ENCODE measurements at regions not wholly inside any gene's neighbourhood (a gene's known extent, or its start where the extent isn't known, plus 50 kb on each side); places are given as distances from the start of the nearest gene placed in this dataset.

DNA sequence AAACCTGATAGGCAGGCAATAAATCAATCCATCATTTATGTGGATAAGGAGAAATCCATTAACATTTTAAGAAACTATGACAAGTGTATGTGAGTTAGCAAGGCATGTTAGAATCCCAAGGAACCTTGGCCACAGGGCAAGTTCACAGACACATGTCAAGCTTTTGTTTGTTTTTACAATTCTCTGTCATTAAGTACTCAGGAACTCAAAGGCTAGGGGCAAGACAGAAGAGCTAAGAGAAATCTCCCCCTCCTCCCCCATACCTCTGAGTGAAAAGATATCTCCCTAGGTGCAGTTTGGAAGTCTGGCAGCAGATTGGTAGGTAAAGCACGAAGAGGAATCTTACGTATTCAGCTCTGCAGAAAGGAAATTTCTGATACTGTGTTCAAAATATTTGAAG is 348.1 kb downstream of the IRS1 start:
- no peak overlapping the region for H3K27ac ChIP-seq
- no peak overlapping the region for H3K4me2 ChIP-seq (ENCODE audit: low read length)
- TF ChIP-seq, protein P1, sequence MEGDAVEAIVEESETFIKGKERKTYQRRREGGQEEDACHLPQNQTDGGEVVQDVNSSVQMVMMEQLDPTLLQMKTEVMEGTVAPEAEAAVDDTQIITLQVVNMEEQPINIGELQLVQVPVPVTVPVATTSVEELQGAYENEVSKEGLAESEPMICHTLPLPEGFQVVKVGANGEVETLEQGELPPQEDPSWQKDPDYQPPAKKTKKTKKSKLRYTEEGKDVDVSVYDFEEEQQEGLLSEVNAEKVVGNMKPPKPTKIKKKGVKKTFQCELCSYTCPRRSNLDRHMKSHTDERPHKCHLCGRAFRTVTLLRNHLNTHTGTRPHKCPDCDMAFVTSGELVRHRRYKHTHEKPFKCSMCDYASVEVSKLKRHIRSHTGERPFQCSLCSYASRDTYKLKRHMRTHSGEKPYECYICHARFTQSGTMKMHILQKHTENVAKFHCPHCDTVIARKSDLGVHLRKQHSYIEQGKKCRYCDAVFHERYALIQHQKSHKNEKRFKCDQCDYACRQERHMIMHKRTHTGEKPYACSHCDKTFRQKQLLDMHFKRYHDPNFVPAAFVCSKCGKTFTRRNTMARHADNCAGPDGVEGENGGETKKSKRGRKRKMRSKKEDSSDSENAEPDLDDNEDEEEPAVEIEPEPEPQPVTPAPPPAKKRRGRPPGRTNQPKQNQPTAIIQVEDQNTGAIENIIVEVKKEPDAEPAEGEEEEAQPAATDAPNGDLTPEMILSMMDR (IDR thresholded peaks at IDR 0.05): no peak
- H3K9ac ChIP-seq: no peak overlapping the region
- H3K79me2 ChIP-seq: no peaks in the 10 kb centered on the region
- no peaks in the 10 kb centered on the region for H3K36me3 ChIP-seq (ENCODE audit: control insufficient read depth, insufficient read depth, low read length)
- H3K27me3 ChIP-seq (ENCODE audit: control insufficient read depth, insufficient read depth, low read length): no peaks in the 10 kb centered on the region
- no peaks in the 10 kb centered on the region for H3K4me1 ChIP-seq
- no peak overlapping the region for H2AFZ ChIP-seq
- H3K9me3 ChIP-seq (ENCODE audit: control insufficient read depth, low read length): no peaks in the 10 kb centered on the region
- H3K4me3 ChIP-seq (ENCODE audit: low read depth, low read length): no peak overlapping the region

DNA sequence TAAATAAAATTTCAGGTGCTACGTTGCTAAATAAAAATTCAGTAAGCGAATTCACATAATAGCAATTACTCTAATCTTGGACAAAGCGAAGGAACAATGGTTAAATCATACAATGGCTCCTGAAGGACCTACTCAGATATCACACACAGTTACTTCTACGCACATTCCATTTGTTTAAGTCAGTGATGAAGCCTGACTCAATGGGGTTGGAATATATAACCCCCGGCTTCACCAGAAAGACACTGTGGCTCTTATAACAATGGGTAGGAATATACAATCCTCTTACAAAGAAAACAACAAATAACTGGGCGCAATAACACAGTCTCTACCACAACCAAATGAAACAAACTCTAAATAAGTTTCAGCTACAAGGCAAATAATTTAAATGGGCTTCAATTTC is 349.5 kb downstream of the IRS1 start:
- Histone ChIP-seq H3K36me3 (ENCODE audit: control insufficient read depth, insufficient read depth, low read length) (no peaks in the 10 kb centered on the region), H3K27ac (no peak overlapping the region), H3K4me3 (ENCODE audit: low read depth, low read length) (no peak overlapping the region), H3K4me1 (no peaks in the 10 kb centered on the region), H3K79me2 (no peaks in the 10 kb centered on the region), H3K4me2 (ENCODE audit: low read length) (no peak overlapping the region), H3K9ac (no peak overlapping the region), H2AFZ (no peak overlapping the region), H3K27me3 (ENCODE audit: control insufficient read depth, insufficient read depth, low read length) (no peaks in the 10 kb centered on the region), H3K9me3 (ENCODE audit: control insufficient read depth, low read length) (no peaks in the 10 kb centered on the region)
- TF ChIP-seq, protein P1 (IDR thresholded peaks at IDR 0.05): no peak

DNA sequence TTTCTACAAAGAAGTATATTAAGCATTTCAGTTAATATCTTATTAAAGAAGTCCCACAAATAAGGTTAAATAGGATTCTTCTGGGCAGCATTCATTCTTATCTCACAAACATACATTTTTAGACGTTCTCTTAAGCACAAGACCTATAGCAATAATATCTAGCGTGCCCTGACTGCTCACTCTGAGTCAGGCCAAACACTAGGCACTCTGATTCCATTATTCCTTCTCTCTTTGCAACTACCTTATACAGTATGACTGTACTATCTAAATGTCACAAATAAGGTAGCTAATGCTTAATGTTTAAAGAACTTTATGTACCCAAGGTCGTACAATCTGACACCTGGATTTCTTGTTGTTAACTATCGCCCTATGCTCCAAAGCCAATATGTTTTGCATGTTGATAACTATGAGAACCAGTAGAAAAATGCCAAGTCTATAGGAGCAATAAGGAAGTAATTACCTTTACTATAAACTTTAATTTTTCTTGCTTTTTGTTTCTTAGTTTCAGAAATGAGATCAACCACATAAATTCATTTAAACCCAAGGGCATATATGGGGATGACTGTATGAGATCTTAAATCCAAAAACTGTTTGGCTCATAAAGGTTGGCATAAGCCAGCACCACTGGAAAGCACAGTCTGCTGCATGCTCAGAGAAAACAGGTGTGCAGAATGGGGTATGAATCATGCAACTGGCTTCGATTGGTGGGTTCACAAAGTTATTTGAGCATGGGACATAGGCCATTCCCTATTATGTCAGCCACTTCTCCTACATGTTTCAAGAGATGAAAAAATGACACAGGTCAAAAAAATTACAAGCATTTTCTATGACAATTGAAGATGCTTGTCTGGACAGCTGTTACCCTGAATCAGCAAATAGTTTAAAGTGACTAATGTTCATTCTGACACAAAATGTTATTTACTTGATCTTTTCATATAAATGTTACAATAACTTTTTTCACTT is 352.0 kb downstream of the IRS1 start:
- Histone ChIP-seq H3K9ac (no peak overlapping the region), H3K9me3 (ENCODE audit: control insufficient read depth, low read length) (no peaks in the 10 kb centered on the region), H3K79me2 (no peaks in the 10 kb centered on the region), H3K4me2 (ENCODE audit: low read length) (no peak overlapping the region), H3K4me1 (no peaks in the 10 kb centered on the region), H2AFZ (no peak overlapping the region), H3K4me3 (ENCODE audit: low read depth, low read length) (no peak overlapping the region), H3K27ac (no peak overlapping the region), H3K36me3 (ENCODE audit: control insufficient read depth, insufficient read depth, low read length) (no peaks in the 10 kb centered on the region), H3K27me3 (ENCODE audit: control insufficient read depth, insufficient read depth, low read length) (no peaks in the 10 kb centered on the region)
- TF ChIP-seq, protein P1 (IDR thresholded peaks at IDR 0.05): no peak

DNA sequence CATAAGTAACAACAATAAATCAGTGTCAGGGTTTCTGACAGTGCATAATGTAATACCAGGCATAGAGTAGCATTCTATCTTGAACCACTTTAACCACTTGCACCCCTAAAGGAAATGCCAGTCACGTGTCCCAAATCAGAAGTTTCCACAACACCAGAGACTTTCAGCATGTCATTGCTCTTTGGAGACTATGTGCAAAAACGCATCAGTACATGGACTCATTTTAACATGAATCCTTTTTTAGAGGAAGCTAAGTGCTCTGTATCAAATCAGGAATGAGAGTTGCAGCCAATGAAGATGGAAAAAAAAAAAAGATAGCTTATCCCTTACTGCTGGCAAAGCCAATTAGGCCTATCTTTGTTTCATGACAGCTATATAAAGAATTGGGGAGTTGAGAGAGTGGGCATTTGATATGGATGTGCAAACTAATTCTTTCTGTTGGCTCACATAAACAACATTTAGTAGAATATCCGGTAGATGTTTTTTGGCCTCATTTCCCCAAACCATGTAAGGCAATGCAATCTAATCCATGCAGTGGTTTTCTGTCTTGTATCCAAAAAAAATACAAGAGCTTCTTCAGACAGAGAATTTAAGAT is 353.1 kb downstream of the IRS1 start:
- Histone ChIP-seq H3K79me2 (no peaks in the 10 kb centered on the region), H3K4me2 (ENCODE audit: low read length) (no peak overlapping the region), H3K9ac (no peak overlapping the region), H3K36me3 (ENCODE audit: control insufficient read depth, insufficient read depth, low read length) (no peaks in the 10 kb centered on the region), H3K27me3 (ENCODE audit: control insufficient read depth, insufficient read depth, low read length) (no peaks in the 10 kb centered on the region), H3K9me3 (ENCODE audit: control insufficient read depth, low read length) (no peaks in the 10 kb centered on the region), H2AFZ (no peak overlapping the region), H3K27ac (no peak overlapping the region), H3K4me3 (ENCODE audit: low read depth, low read length) (no peak overlapping the region), H3K4me1 (no peaks in the 10 kb centered on the region)
- TF ChIP-seq, protein P1 (IDR thresholded peaks at IDR 0.05): no peak
